PFSK-1 (cell line): ENCODE measurements at regions not wholly inside any gene's neighbourhood (a gene's known extent, or its start where the extent isn't known, plus 50 kb on each side); places are given as distances from the start of the nearest gene placed in this dataset.

Source experiments
- FOXP2 ChIP-seq: optimal IDR thresholded peaks from 2 replicates; pipeline ENCODE3; 2011; ENCODE audit warnings: borderline replicate concordance, control low read depth, inconsistent platforms; ENCODE audit not compliant: insufficient read depth; ENCODE audit errors: extremely low read length, extremely low read depth
- POLR2AphosphoS5 ChIP-seq: IDR thresholded peaks from 2 replicates; pipeline ENCODE4 v1.6.1; 2012; ENCODE audit warnings: low read depth, mild to moderate bottlenecking, control low read depth, low read length, moderate library complexity
- REST ChIP-seq, 2 experiments: IDR thresholded peaks; 2 replicates each; pipeline versions ENCODE4 v1.6.1 to v1.8.0; 2011 to 2012; ENCODE audit warnings: low read depth in 2 of 2, low read length in 2 of 2, control low read depth in 1 of 2, inconsistent platforms in 1 of 2, mild to moderate bottlenecking in 1 of 2, moderate library complexity in 1 of 2; ENCODE audit not compliant: insufficient read depth in 1 of 2
- SIN3A ChIP-seq: IDR thresholded peaks from 2 replicates; pipeline ENCODE4 v1.6.1; 2012; ENCODE audit warnings: mild to moderate bottlenecking, low read length, moderate library complexity, borderline replicate concordance; ENCODE audit not compliant: insufficient read depth
- TAF1 ChIP-seq: IDR thresholded peaks from 2 replicates; pipeline ENCODE4 v1.6.1; 2012; ENCODE audit warnings: low read length, control low read depth, borderline replicate concordance; ENCODE audit not compliant: insufficient read depth

- TF ChIP-seq FOXP2 (no peak), POLR2AphosphoS5 (no peak), REST (IDR thresholded peaks at IDR 0.05; ENCODE audit: insufficient read depth in 1 of 2, low read depth in 2 of 2, low read length in 2 of 2) (no peak)
Measured at GRCh38 chr6:21967056-21967974, 329.5 kb downstream of the PRL start.

- TF ChIP-seq REST (IDR thresholded peaks at IDR 0.05; ENCODE audit: insufficient read depth in 1 of 2, low read depth in 2 of 2, low read length in 2 of 2), result no peak
- no peak for TF ChIP-seq FOXP2
- no peak for TF ChIP-seq POLR2AphosphoS5
- no peak for TF ChIP-seq SIN3A
- no peak for TF ChIP-seq TAF1
Measured at GRCh38 chr6:21968411-21968810, 328.4 kb downstream of the PRL start.

- TF ChIP-seq FOXP2 (no peak), POLR2AphosphoS5 (no peak), REST (IDR thresholded peaks at IDR 0.05; ENCODE audit: insufficient read depth in 1 of 2, low read depth in 2 of 2, low read length in 2 of 2) (no peak), SIN3A (no peak), TAF1 (no peak)
Measured at GRCh38 chr6:21969192-21969591, 327.6 kb downstream of the PRL start.

GRCh38 chr6:21970569-21971300, 326.1 kb downstream of the PRL start:
- TF ChIP-seq SIN3A (no peak), POLR2AphosphoS5 (no peak), TAF1 (no peak), FOXP2 (no peak), REST (IDR thresholded peaks at IDR 0.05; ENCODE audit: insufficient read depth in 1 of 2, low read depth in 2 of 2, low read length in 2 of 2) (no peak)
